ENCODE measurements at regions not wholly inside any gene's neighbourhood (a gene's known extent, or its start where the extent isn't known, plus 50 kb on each side); places are given as distances from the start of the nearest gene placed in this dataset.

- TF ChIP-seq CHD2 (IDR thresholded peaks at IDR 0.05; ENCODE audit: low read length) (no peak), CBX5 (IDR thresholded peaks at IDR 0.05; ENCODE audit: low read depth, low read length) (no peak), SP2 (IDR thresholded peaks at IDR 0.05; ENCODE audit: low read length) (no peak)
These were observed 1154.4 kb downstream of the RAPGEF2 start (continued) for GRCh38 chr4:160257318-160257717.

Measured in H1 (cell line).